HCT116 (cell line): ENCODE measurements at regions not wholly inside any gene's neighbourhood (a gene's known extent, or its start where the extent isn't known, plus 50 kb on each side); places are given as distances from the start of the nearest gene placed in this dataset.

Experiments used
- ATAC-seq: fragments of 200-7000 bp; cut with Tn5 transposase; 2 replicates; pipeline ENCODE4 v1.9.1; 2020; ENCODE audit warnings: mild to moderate bottlenecking, moderate library complexity
- BruUV-seq: library from RNA; stranded (reverse); fragments of 400-500 nt; replicated peaks from 2 replicates; lab custom pipeline; 2021; lab: Mats Ljungman, UMichigan
- CTCF ChIA-PET: fragments of 300-600 bp; sonication (Branson Sonifier 250); formaldehyde crosslinking; loops from one replicate; lab custom pipeline; 2021; ENCODE audit warnings: antibody characterized with exemption; lab: Charles Lee
- POLR2A ChIA-PET: fragments of 300-600, 350-600 bp; sonication (Branson Sonifier 250); formaldehyde crosslinking; loops from one replicate; lab custom pipeline; 2021; ENCODE audit warnings: antibody characterized with exemption; lab: Charles Lee
- RAD21 ChIA-PET, 2 experiments: fragments of 300-600 bp; sonication (Branson Sonifier 250); formaldehyde crosslinking; loops; one replicate each; lab custom pipeline; 2023; ENCODE audit warnings: low total read pairs in 2 of 2; ENCODE audit not compliant: uncharacterized antibody in 2 of 2, unreplicated experiment in 2 of 2, low non-redundant PET in 1 of 2; lab: Charles Lee
- DNase-seq: peaks from one replicate; pipeline ENCODE4 v3.0.0-alpha.2; 2010; ENCODE audit warnings: low read depth, low spot score
- H2AFZ ChIP-seq: fragments of 200-600 bp; shearing (Covaris generic), sonication (generic); 2 replicates; pipeline ENCODE4 v1.6.1; 2017; ENCODE audit warnings: low read depth, mixed run types, mixed read lengths, antibody characterized with exemption, low read length; ENCODE audit not compliant: poor library complexity, severe bottlenecking
- H3K27ac ChIP-seq: 2 replicates; pipeline ENCODE4 v1.5.1; 2012; ENCODE audit warnings: low read depth, low read length
- H3K27me3 ChIP-seq: fragments of 200-600 bp; sonication (generic); 2 replicates; pipeline ENCODE4 v1.6.1; 2016; ENCODE audit warnings: mixed run types, low read length, mixed read lengths; ENCODE audit not compliant: insufficient read depth
- H3K36me3 ChIP-seq, 2 experiments: fragments of 200-500 bp in 1 of 2; fragments of 200-600 bp in 1 of 2; sonication (Bioruptor generic) in 1 of 2; sonication (generic) in 1 of 2; 2 replicates each; pipeline versions ENCODE4 v1.5.1 to v1.6.1; 2014 to 2016; ENCODE audit warnings: low read length in 2 of 2, inconsistent platforms in 1 of 2, mixed read lengths in 1 of 2, mixed run types in 1 of 2; ENCODE audit not compliant: insufficient read depth in 2 of 2, control insufficient read depth in 1 of 2
- H3K4me1 ChIP-seq, 2 experiments: fragments of 200-600 bp in 1 of 2; sonication (generic) in 1 of 2; 2 replicates each; pipeline versions ENCODE4 v1.5.1 to v1.6.1; 2012 to 2017; ENCODE audit warnings: low read length in 2 of 2, inconsistent platforms in 1 of 2, mild to moderate bottlenecking in 1 of 2, mixed read lengths in 1 of 2, mixed run types in 1 of 2, moderate library complexity in 1 of 2; ENCODE audit not compliant: insufficient read depth in 2 of 2, control insufficient read depth in 1 of 2
- H3K4me2 ChIP-seq: fragments of 200-600 bp; sonication (generic); 2 replicates; pipeline ENCODE4 v1.6.1; 2017; ENCODE audit warnings: mixed run types, low read length, mixed read lengths
- H3K4me3 ChIP-seq, 2 experiments: fragments of 200-600 bp in 1 of 2; sonication (generic) in 1 of 2; replicated peaks in 1 of 2; 2 replicates each; pipeline ENCODE4 v1.5.1; 2011 to 2016; ENCODE audit warnings: low read length in 2 of 2, control low read depth in 1 of 2, low read depth in 1 of 2, mild to moderate bottlenecking in 1 of 2, mixed read lengths in 1 of 2, mixed run types in 1 of 2
- H3K79me2 ChIP-seq: fragments of 200-600 bp; sonication (generic); 2 replicates; pipeline ENCODE4 v1.6.1; 2017; ENCODE audit warnings: mild to moderate bottlenecking, mixed run types, low read length, moderate library complexity, mixed read lengths; ENCODE audit not compliant: insufficient read depth
- H3K9ac ChIP-seq: fragments of 200-600 bp; sonication (generic); 2 replicates; pipeline ENCODE4 v1.6.1; 2016; ENCODE audit warnings: low read length, mixed read lengths
- H3K9me2 ChIP-seq: fragments of 200-600 bp; sonication (generic), shearing (Covaris generic); 2 replicates; pipeline ENCODE4 v1.6.1; 2017; ENCODE audit warnings: mixed run types, mild to moderate bottlenecking, moderate library complexity; ENCODE audit not compliant: insufficient read depth
- H3K9me3 ChIP-seq, 2 experiments: fragments of 200-500 bp in 1 of 2; fragments of 200-600 bp in 1 of 2; sonication (Bioruptor generic) in 1 of 2; sonication (generic) in 1 of 2; 2 replicates each; pipeline ENCODE4 v1.6.1; 2014 to 2017; ENCODE audit warnings: low read length in 2 of 2, mixed read lengths in 2 of 2, inconsistent platforms in 1 of 2, low read depth in 1 of 2, mild to moderate bottlenecking in 1 of 2, mixed run types in 1 of 2, moderate library complexity in 1 of 2; ENCODE audit not compliant: control insufficient read depth in 1 of 2, insufficient read depth in 1 of 2
- H4K20me1 ChIP-seq: fragments of 200-600 bp; sonication (generic), shearing (Covaris generic); 2 replicates; pipeline ENCODE4 v1.6.1; 2017; ENCODE audit warnings: mixed run types, mild to moderate bottlenecking, moderate library complexity; ENCODE audit not compliant: insufficient read depth
- CEBPB ChIP-seq: IDR thresholded peaks from 2 replicates; pipeline ENCODE4 v1.6.1; 2012; ENCODE audit warnings: low read depth
- CTCF ChIP-seq, 3 experiments: fragments of 200-600 bp in 1 of 3; sonication (generic) in 1 of 3; IDR thresholded peaks in 2 of 3; conservative IDR thresholded peaks in 1 of 3; 2 replicates each; pipeline ENCODE4 v1.5.1; 2012 to 2017; ENCODE audit warnings: low read depth in 2 of 3, low read length in 2 of 3, antibody characterized with exemption in 1 of 3, borderline replicate concordance in 1 of 3, control low read depth in 1 of 3, mild to moderate bottlenecking in 1 of 3, mixed read lengths in 1 of 3, mixed run types in 1 of 3, moderate library complexity in 1 of 3; ENCODE audit not compliant: insufficient read depth in 1 of 3
- EGR1 ChIP-seq: IDR thresholded peaks from 2 replicates; pipeline ENCODE4 v1.6.1; 2012; ENCODE audit warnings: low read depth
- ELF1 ChIP-seq: IDR thresholded peaks from 2 replicates; pipeline ENCODE4 v1.6.1; 2012; ENCODE audit warnings: low read depth, borderline replicate concordance
- EZH2 ChIP-seq: fragments of 200-600 bp; sonication (generic); IDR thresholded peaks from 2 replicates; pipeline ENCODE4 v1.6.1; 2017; ENCODE audit warnings: antibody characterized with exemption, mixed run types
- EZH2phosphoT487 ChIP-seq: fragments of 200-600 bp; IDR thresholded peaks from 2 replicates; pipeline ENCODE4 v1.6.1; 2018; ENCODE audit warnings: antibody characterized with exemption, borderline replicate concordance
- FOSL1 ChIP-seq: IDR thresholded peaks from 2 replicates; pipeline ENCODE4 v1.6.1; 2012; ENCODE audit warnings: low read depth
- JUND ChIP-seq: IDR thresholded peaks from 2 replicates; pipeline ENCODE4 v1.6.1; 2012
- MAX ChIP-seq: IDR thresholded peaks from 2 replicates; pipeline ENCODE4 v1.6.1; 2012
- POLR2A ChIP-seq: IDR thresholded peaks from 2 replicates; pipeline ENCODE4 v1.7.0; 2011; ENCODE audit warnings: borderline replicate concordance; ENCODE audit not compliant: insufficient read depth, insufficient read length; ENCODE audit errors: extremely low read depth
- POLR2AphosphoS5 ChIP-seq: IDR thresholded peaks from 2 replicates; pipeline ENCODE4 v1.6.1; 2011; ENCODE audit warnings: mild to moderate bottlenecking, low read depth, low read length, moderate library complexity
- RAD21 ChIP-seq: IDR thresholded peaks from 2 replicates; pipeline ENCODE4 v1.6.1; 2012; ENCODE audit warnings: low read depth, mild to moderate bottlenecking
- REST ChIP-seq: IDR thresholded peaks from 2 replicates; pipeline ENCODE4 v1.6.1; 2012; ENCODE audit warnings: low read depth
- SIN3A ChIP-seq: IDR thresholded peaks from 2 replicates; pipeline ENCODE4 v1.6.1; 2012; ENCODE audit warnings: low read depth
- SP1 ChIP-seq: IDR thresholded peaks from 2 replicates; pipeline ENCODE4 v1.6.1; 2012; ENCODE audit warnings: low read depth
- TCF7L2 ChIP-seq: IDR thresholded peaks from 2 replicates; pipeline ENCODE4 v1.7.0; 2011; ENCODE audit warnings: borderline replicate concordance, inconsistent platforms; ENCODE audit not compliant: insufficient read depth, insufficient read length; ENCODE audit errors: extremely low read depth
- YY1 ChIP-seq: IDR thresholded peaks from 2 replicates; pipeline ENCODE4 v1.6.1; 2011; ENCODE audit warnings: low read length, low read depth, moderate library complexity, mild to moderate bottlenecking; ENCODE audit not compliant: insufficient replicate concordance; ENCODE audit errors: extremely low read depth
- ZBTB33 ChIP-seq: IDR thresholded peaks from 2 replicates; pipeline ENCODE4 v1.6.1; 2011; ENCODE audit warnings: mild to moderate bottlenecking, low read length, moderate library complexity; ENCODE audit not compliant: insufficient replicate concordance; ENCODE audit errors: extremely low read depth
- intact Hi-C: fragments of 100-400 bp; cut with micrococcal nuclease; formaldehyde crosslinking; loops from 2 replicates; pipeline ENCODE4 v1.10.0; 2022

- Histone ChIP-seq H3K9ac (no peak overlapping the region), H3K27ac (no peak overlapping the region), H4K20me1 (no peaks in the 10 kb centered on the region), H3K4me1 (no peaks in the 10 kb centered on the region), H3K9me3 (no peaks in the 10 kb centered on the region), H2AFZ (no peak overlapping the region), H3K79me2 (no peaks in the 10 kb centered on the region), H3K4me3 (no peak overlapping the region), H3K9me2 (no peaks in the 10 kb centered on the region), H3K27me3 (no peaks in the 10 kb centered on the region), H3K4me2 (no peak overlapping the region), H3K36me3 (no peaks in the 10 kb centered on the region)
- no peak for TF ChIP-seq ELF1
- TF ChIP-seq EZH2 = no peak
- TF ChIP-seq RAD21 = no peak
- no peak for TF ChIP-seq MAX
- TF ChIP-seq POLR2A = no peak
- TF ChIP-seq SP1 = no peak
- no peak for TF ChIP-seq FOSL1
- no peak for TF ChIP-seq CTCF (IDR thresholded peaks at IDR 0.05 in 2 of 3, conservative IDR thresholded peaks at IDR 0.05 in 1 of 3; ENCODE audit: borderline replicate concordance in 1 of 3, insufficient read depth in 1 of 3, low read depth in 2 of 3, low read length in 2 of 3)
- TF ChIP-seq JUND = no peak
- TF ChIP-seq EGR1 = no peak
- no peak for TF ChIP-seq CEBPB
- TF ChIP-seq EZH2phosphoT487 = no peak
- TF ChIP-seq POLR2AphosphoS5 = no peak
- TF ChIP-seq REST = no peak
- TF ChIP-seq YY1 = no peak
- no peak for TF ChIP-seq ZBTB33
- no peak for TF ChIP-seq TCF7L2
- TF ChIP-seq SIN3A = no peak
- intact Hi-C loops = no loop called here
- ChIA-PET POLR2A (no interaction called here), CTCF (no interaction called here), RAD21 (no interaction called here)
- BruUV-seq = no TSS peak
- ATAC-seq = no peak
- DNase-seq = no peak
Observed at GRCh38 chr2:139556789-139557188, 776.6 kb upstream of the NXPH2 start.
